H9 (cell line): ENCODE measurements at regions not wholly inside any gene's neighbourhood (a gene's known extent, or its start where the extent isn't known, plus 50 kb on each side); places are given as distances from the start of the nearest gene placed in this dataset.

Experiments used
- DNase-seq: peaks from one replicate; pipeline ENCODE4 v3.0.0-alpha.2; 2017
- H2AFZ ChIP-seq: one replicate; pipeline ENCODE4 v1.6.1; 2013; ENCODE audit warnings: mild to moderate bottlenecking, low read length, control low read depth, moderate library complexity
- H2AK5ac ChIP-seq: 2 replicates; pipeline ENCODE4 v1.6.1; 2013; ENCODE audit warnings: low read length, control low read depth, mixed read lengths; ENCODE audit not compliant: insufficient read length
- H2BK120ac ChIP-seq: one replicate; pipeline ENCODE4 v1.6.1; 2013; ENCODE audit warnings: low read depth, mild to moderate bottlenecking, low read length, control low read depth, inconsistent platforms; ENCODE audit not compliant: poor library complexity, severe bottlenecking
- H2BK12ac ChIP-seq: 2 replicates; pipeline ENCODE4 v1.6.1; 2013; ENCODE audit warnings: low read length, control low read depth, mixed read lengths, low read depth; ENCODE audit not compliant: insufficient read length
- H2BK15ac ChIP-seq: 2 replicates; pipeline ENCODE4 v1.6.1; 2013; ENCODE audit warnings: low read depth, low read length, control low read depth
- H2BK20ac ChIP-seq: one replicate; pipeline ENCODE4 v1.6.1; 2013; ENCODE audit warnings: low read depth, mild to moderate bottlenecking, low read length, control low read depth, inconsistent platforms; ENCODE audit not compliant: poor library complexity, severe bottlenecking
- H2BK5ac ChIP-seq: 2 replicates; pipeline ENCODE4 v1.6.1; 2013; ENCODE audit warnings: low read length, control low read depth, mixed read lengths; ENCODE audit not compliant: insufficient read length
- H3K14ac ChIP-seq: 2 replicates; pipeline ENCODE4 v1.6.1; 2013; ENCODE audit warnings: low read length, control low read depth; ENCODE audit not compliant: insufficient read depth
- H3K18ac ChIP-seq: 2 replicates; pipeline ENCODE4 v1.6.1; 2013; ENCODE audit warnings: low read depth, mild to moderate bottlenecking, mixed read lengths, low read length, control low read depth; ENCODE audit not compliant: insufficient read length
- H3K23ac ChIP-seq: 2 replicates; pipeline ENCODE4 v1.6.1; 2013; ENCODE audit warnings: low read length, control low read depth, mixed read lengths, low read depth; ENCODE audit not compliant: insufficient read length
- H3K23me2 ChIP-seq: 2 replicates; pipeline ENCODE4 v1.6.1; 2013; ENCODE audit warnings: low read depth, mild to moderate bottlenecking, mixed read lengths, low read length, control low read depth; ENCODE audit not compliant: insufficient read length, poor library complexity, severe bottlenecking
- H3K27ac ChIP-seq: 2 replicates; pipeline ENCODE4 v1.5.1; 2013; ENCODE audit warnings: low read length, control low read depth, mixed read lengths, low read depth; ENCODE audit not compliant: insufficient read length
- H3K27me3 ChIP-seq: 2 replicates; pipeline ENCODE4 v1.6.1; 2013; ENCODE audit warnings: low read length, control low read depth, inconsistent platforms; ENCODE audit not compliant: insufficient read depth
- H3K4ac ChIP-seq: 2 replicates; pipeline ENCODE4 v1.6.1; 2013; ENCODE audit warnings: low read depth, mild to moderate bottlenecking, control low read depth, inconsistent platforms, low read length, moderate library complexity
- H3K4me1 ChIP-seq: 2 replicates; pipeline ENCODE4 v1.6.1; 2013; ENCODE audit warnings: low read length, control low read depth, inconsistent platforms; ENCODE audit not compliant: insufficient read depth
- H3K4me2 ChIP-seq: 2 replicates; pipeline ENCODE4 v1.6.1; 2013; ENCODE audit warnings: low read length, control low read depth, mixed read lengths; ENCODE audit not compliant: insufficient read length, insufficient read depth
- H3K56ac ChIP-seq: 2 replicates; pipeline ENCODE4 v1.6.1; 2013; ENCODE audit warnings: low read depth, mild to moderate bottlenecking, mixed read lengths, low read length, control low read depth; ENCODE audit not compliant: insufficient read length
- H3K79me1 ChIP-seq: 2 replicates; pipeline ENCODE4 v1.6.1; 2013; ENCODE audit warnings: low read depth, mild to moderate bottlenecking, moderate library complexity, low read length, control low read depth, inconsistent platforms; ENCODE audit not compliant: insufficient read depth, poor library complexity, severe bottlenecking
- H3K79me2 ChIP-seq: 2 replicates; pipeline ENCODE4 v1.6.1; 2013; ENCODE audit warnings: low read length, control low read depth, inconsistent platforms; ENCODE audit not compliant: insufficient read depth
- H3K9ac ChIP-seq: 2 replicates; pipeline ENCODE4 v1.6.1; 2013; ENCODE audit warnings: low read length, control low read depth, mixed read lengths; ENCODE audit not compliant: insufficient read length; ENCODE audit errors: extremely low read depth
- H3K9me3 ChIP-seq: one replicate; pipeline ENCODE4 v1.6.1; 2013; ENCODE audit warnings: low read depth, low read length, inconsistent platforms; ENCODE audit not compliant: control insufficient read depth
- H3T11ph ChIP-seq: one replicate; pipeline ENCODE4 v1.6.1; 2013; ENCODE audit warnings: mild to moderate bottlenecking, low read length, control low read depth, inconsistent platforms
- H4K20me1 ChIP-seq: one replicate; pipeline ENCODE4 v1.6.1; 2013; ENCODE audit not compliant: control insufficient read depth, insufficient read length, insufficient read depth
- H4K5ac ChIP-seq: 2 replicates; pipeline ENCODE4 v1.6.1; 2013; ENCODE audit warnings: low read depth, mild to moderate bottlenecking, mixed read lengths, low read length, control low read depth; ENCODE audit not compliant: insufficient read length
- H4K8ac ChIP-seq: replicated peaks from 2 replicates; pipeline ENCODE4 v1.6.1; 2013; ENCODE audit warnings: low read length, control low read depth, mixed read lengths, low read depth; ENCODE audit not compliant: insufficient read length
- H4K91ac ChIP-seq: 2 replicates; pipeline ENCODE4 v1.6.1; 2013; ENCODE audit warnings: low read depth, mild to moderate bottlenecking, moderate library complexity, mixed read lengths, low read length, control low read depth; ENCODE audit not compliant: insufficient read length
- H3K27ac Mint-ChIP-seq, 3 experiments: 2 replicates in 2 of 3; 3 replicates in 1 of 3; pipeline ENCODE4 v1.8.0; 2020 to 2021; ENCODE audit warnings: mixed read lengths in 3 of 3, mild to moderate bottlenecking in 1 of 3, moderate library complexity in 1 of 3
- H3K27me3 Mint-ChIP-seq: 2 replicates; pipeline ENCODE4 v1.8.0; 2021; ENCODE audit warnings: low read depth, mild to moderate bottlenecking, moderate library complexity, mixed read lengths
- H3K36me3 Mint-ChIP-seq, 3 experiments: 2 replicates in 2 of 3; 3 replicates in 1 of 3; pipeline ENCODE4 v1.8.0; 2020 to 2021; ENCODE audit warnings: low read depth in 3 of 3, mixed read lengths in 3 of 3; ENCODE audit not compliant: insufficient read depth in 1 of 3
- H3K4me1 Mint-ChIP-seq, 2 experiments: 2 replicates each; pipeline ENCODE4 v1.8.0; 2020; ENCODE audit warnings: mixed read lengths in 2 of 2
- H3K4me3 Mint-ChIP-seq, 2 experiments: 2 replicates in 1 of 2; 3 replicates in 1 of 2; pipeline ENCODE4 v1.8.0; 2020 to 2021; ENCODE audit warnings: mild to moderate bottlenecking in 2 of 2, mixed read lengths in 2 of 2, moderate library complexity in 1 of 2
- H3K9me3 Mint-ChIP-seq, 2 experiments: 2 replicates in 1 of 2; 3 replicates in 1 of 2; pipeline ENCODE4 v1.8.0; 2020; ENCODE audit warnings: mild to moderate bottlenecking in 2 of 2, mixed read lengths in 2 of 2, moderate library complexity in 1 of 2
- WGBS: extraction: QIAGEN DNeasy Blood & Tissue Kit; methylation state at CpG from one replicate; pipeline ENCODE4 v1.1.7; 2013; ENCODE audit warnings: missing lambda C conversion rate, low lambda C conversion rate, mixed read lengths; ENCODE audit not compliant: insufficient read length; ENCODE audit errors: extremely low coverage; 5-methylcytosine and 5-hydroxymethylcytosine counted together
- TF ChIP-seq, protein P1 (sequence below): fragments of 200-600 bp; sonication (generic); conservative IDR thresholded peaks from 3 replicates; pipeline ENCODE4 v1.8.0; 2021; ENCODE audit warnings: antibody characterized with exemption, mild to moderate bottlenecking

DNA sequence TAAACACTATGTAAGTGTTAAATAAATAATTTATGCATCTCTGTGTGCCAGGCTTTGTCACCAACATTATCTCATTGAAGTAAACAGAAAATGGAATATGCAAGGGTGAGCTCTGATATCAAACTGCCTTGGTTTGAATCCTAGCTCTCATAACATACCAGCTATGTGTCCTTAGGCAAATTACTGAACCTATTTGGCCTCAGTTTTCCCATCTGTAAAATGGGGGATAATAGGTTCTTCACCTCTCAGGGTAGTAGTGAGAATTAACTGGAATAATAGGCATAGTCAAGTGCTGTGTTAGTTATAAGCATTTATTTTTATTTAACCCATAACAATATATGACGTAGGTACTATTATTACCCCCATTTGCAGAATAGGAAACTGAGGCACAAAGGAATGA lies 190.8 kb upstream of the SRRM4 start:
- no peak overlapping the region for H2BK5ac ChIP-seq
- H3K23me2 ChIP-seq, result no peaks in the 10 kb centered on the region
- H3K56ac ChIP-seq, result no peak overlapping the region
- H3K79me1 ChIP-seq, result no peaks in the 10 kb centered on the region
- H3K4ac ChIP-seq, result no peak overlapping the region
- no peak overlapping the region for H3K9ac ChIP-seq
- no peak overlapping the region for H2AK5ac ChIP-seq
- no peaks in the 10 kb centered on the region for H3K4me1 ChIP-seq
- no peak overlapping the region for H4K91ac ChIP-seq
- no peaks in the 10 kb centered on the region for H3K79me2 ChIP-seq
- no peak overlapping the region for H3K14ac ChIP-seq
- Mint-ChIP-seq H3K4me1 (no peaks in the 10 kb centered on the region), H3K27me3 (peaks cover 39% of the 10 kb centered on the region), H3K9me3 (no peaks in the 10 kb centered on the region), H3K27ac (no peak overlapping the region), H3K4me3 (no peak overlapping the region), H3K36me3 (no peaks in the 10 kb centered on the region)
- no peak overlapping the region for H3K23ac ChIP-seq
- no peak overlapping the region for H4K5ac ChIP-seq
- no peak overlapping the region for H3K4me2 ChIP-seq
- no peak overlapping the region for H2BK20ac ChIP-seq
- no peak overlapping the region for H2BK120ac ChIP-seq
- H2BK12ac ChIP-seq, result no peak overlapping the region
- WGBS, result no CpG with 5 or more reads among the region's 1 CpG
- no peak for DNase-seq
- no peak overlapping the region for H3K18ac ChIP-seq
- H2BK15ac ChIP-seq, result no peak overlapping the region
- H2AFZ ChIP-seq, result no peak overlapping the region
- H3K27ac ChIP-seq, result no peak overlapping the region
- no peaks in the 10 kb centered on the region for H3K9me3 ChIP-seq
- no peak overlapping the region for H4K8ac ChIP-seq
- H4K20me1 ChIP-seq, result no peaks in the 10 kb centered on the region
- TF ChIP-seq, protein P1, sequence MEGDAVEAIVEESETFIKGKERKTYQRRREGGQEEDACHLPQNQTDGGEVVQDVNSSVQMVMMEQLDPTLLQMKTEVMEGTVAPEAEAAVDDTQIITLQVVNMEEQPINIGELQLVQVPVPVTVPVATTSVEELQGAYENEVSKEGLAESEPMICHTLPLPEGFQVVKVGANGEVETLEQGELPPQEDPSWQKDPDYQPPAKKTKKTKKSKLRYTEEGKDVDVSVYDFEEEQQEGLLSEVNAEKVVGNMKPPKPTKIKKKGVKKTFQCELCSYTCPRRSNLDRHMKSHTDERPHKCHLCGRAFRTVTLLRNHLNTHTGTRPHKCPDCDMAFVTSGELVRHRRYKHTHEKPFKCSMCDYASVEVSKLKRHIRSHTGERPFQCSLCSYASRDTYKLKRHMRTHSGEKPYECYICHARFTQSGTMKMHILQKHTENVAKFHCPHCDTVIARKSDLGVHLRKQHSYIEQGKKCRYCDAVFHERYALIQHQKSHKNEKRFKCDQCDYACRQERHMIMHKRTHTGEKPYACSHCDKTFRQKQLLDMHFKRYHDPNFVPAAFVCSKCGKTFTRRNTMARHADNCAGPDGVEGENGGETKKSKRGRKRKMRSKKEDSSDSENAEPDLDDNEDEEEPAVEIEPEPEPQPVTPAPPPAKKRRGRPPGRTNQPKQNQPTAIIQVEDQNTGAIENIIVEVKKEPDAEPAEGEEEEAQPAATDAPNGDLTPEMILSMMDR, result no peak
- H3T11ph ChIP-seq, result no peak overlapping the region
- H3K27me3 ChIP-seq, result no peaks in the 10 kb centered on the region
